Stomach (tissue), 4 donors: ENCODE measurements at regions not wholly inside any gene's neighbourhood (a gene's known extent, or its start where the extent isn't known, plus 50 kb on each side); places are given as distances from the start of the nearest gene placed in this dataset.
"Not testable (repeated sequence)": the region's sequence is repeated elsewhere in the genome, so short reads cannot be mapped to it uniquely, and the experiment has no call there.

Experiments
- CTCF ChIP-seq, 7 experiments: fragments of 450-650 bp in 4 of 7; fragments of 200-600 bp in 3 of 7; sonication (generic) in 3 of 7; IDR thresholded peaks; one replicate each; pipeline ENCODE4 v1.5.1; 2016 to 2019; ENCODE audit warnings: antibody characterized with exemption in 7 of 7, control low read depth in 2 of 7, mild to moderate bottlenecking in 1 of 7
- EP300 ChIP-seq: sonication (generic); formaldehyde crosslinking; IDR thresholded peaks from one replicate; pipeline ENCODE4 v1.6.1; 2017; ENCODE audit warnings: antibody characterized with exemption
- POLR2A ChIP-seq, 4 donors: fragments of 450-650 bp; IDR thresholded peaks; one replicate each; pipeline ENCODE4 v1.6.1; 2016; ENCODE audit warnings: antibody characterized with exemption in 4 of 4, control low read depth in 2 of 4, mild to moderate bottlenecking in 1 of 4, moderate library complexity in 1 of 4
- POLR2AphosphoS5 ChIP-seq, 3 donors: sonication (generic); formaldehyde crosslinking; IDR thresholded peaks; one replicate each; pipeline ENCODE4 v1.6.1; 2016; ENCODE audit warnings: antibody characterized with exemption in 3 of 3

- not testable (repeated sequence) for TF ChIP-seq CTCF (IDR thresholded peaks at IDR 0.05); POLR2AphosphoS5 (IDR thresholded peaks at IDR 0.05); POLR2A (IDR thresholded peaks at IDR 0.05); EP300
Measured at GRCh38 chr18:56482813-56483212, 155.6 kb downstream of the TXNL1 start.
